ENCODE measurements at regions not wholly inside any gene's neighbourhood (a gene's known extent, or its start where the extent isn't known, plus 50 kb on each side); places are given as distances from the start of the nearest gene placed in this dataset.

- TF ChIP-seq BRCA1 (IDR thresholded peaks at IDR 0.05; ENCODE audit: low read depth, low read length): no peak
- no peak for TF ChIP-seq CTCF (IDR thresholded peaks at IDR 0.05; ENCODE audit: control extremely low read depth in 1 of 3, insufficient read depth in 1 of 3, low read depth in 1 of 3, low read length in 3 of 3)
- TF ChIP-seq RAD21 (IDR thresholded peaks at IDR 0.05 in 1 of 2, conservative IDR thresholded peaks at IDR 0.05 in 1 of 2; ENCODE audit: low read depth in 2 of 2, low read length in 2 of 2): no peak
- no peak for TF ChIP-seq BCL11A (IDR thresholded peaks at IDR 0.05; ENCODE audit: low read depth in 2 of 2, low read length in 2 of 2)
- no peak for TF ChIP-seq JUN (IDR thresholded peaks at IDR 0.05; ENCODE audit: low read depth, low read length)
- TF ChIP-seq EZH2 (IDR thresholded peaks at IDR 0.05; ENCODE audit: low read depth, low read length, severe bottlenecking): no peak
Measured at GRCh38 chr16:47983999-47984580, 171.7 kb downstream of the ABCC12 start.
